Osteoblast (primary cell): ENCODE measurements at regions not wholly inside any gene's neighbourhood (a gene's known extent, or its start where the extent isn't known, plus 50 kb on each side); places are given as distances from the start of the nearest gene placed in this dataset.

Experiments used
- DNase-seq: peaks from one replicate; pipeline ENCODE4 v3.0.0; 2011; ENCODE audit warnings: low spot score, mixed read lengths; ENCODE audit not compliant: insufficient read length; ENCODE audit errors: missing footprints
- H2AFZ ChIP-seq: 2 replicates; pipeline ENCODE4 v1.6.0; 2011; ENCODE audit warnings: mild to moderate bottlenecking, low read length
- H3K27ac ChIP-seq: 2 replicates; pipeline ENCODE4 v1.5.1; 2011; ENCODE audit warnings: mild to moderate bottlenecking, low read depth, low read length, moderate library complexity
- H3K27me3 ChIP-seq: 2 replicates; pipeline ENCODE4 v1.6.0; 2012; ENCODE audit warnings: mild to moderate bottlenecking, control low read depth, inconsistent platforms, low read length, moderate library complexity; ENCODE audit not compliant: insufficient read depth
- H3K36me3 ChIP-seq: 2 replicates; pipeline ENCODE4 v1.5.1; 2011; ENCODE audit warnings: mild to moderate bottlenecking, low read length, control low read depth, moderate library complexity; ENCODE audit not compliant: insufficient read depth
- H3K4me1 ChIP-seq: 2 replicates; pipeline ENCODE4 v1.5.1; 2011; ENCODE audit warnings: mild to moderate bottlenecking, low read length, control low read depth, moderate library complexity; ENCODE audit not compliant: insufficient read depth
- H3K4me2 ChIP-seq: 2 replicates; pipeline ENCODE4 v1.6.0; 2011; ENCODE audit warnings: mild to moderate bottlenecking, low read length; ENCODE audit not compliant: insufficient read depth
- H3K4me3 ChIP-seq: fragments of 200-600 bp; sonication (generic); 3 replicates; pipeline ENCODE4 v1.5.1; 2012; ENCODE audit warnings: mild to moderate bottlenecking, low read length, inconsistent platforms; ENCODE audit not compliant: insufficient read depth
- H3K79me2 ChIP-seq: 2 replicates; pipeline ENCODE4 v1.6.0; 2012; ENCODE audit warnings: mild to moderate bottlenecking, low read length, control low read depth, inconsistent platforms; ENCODE audit not compliant: insufficient read depth
- H3K9me3 ChIP-seq: 2 replicates; pipeline ENCODE4 v1.5.1; 2011; ENCODE audit warnings: low read depth, low read length, control low read depth
- H4K20me1 ChIP-seq: 2 replicates; pipeline ENCODE4 v1.6.0; 2012; ENCODE audit warnings: mild to moderate bottlenecking, low read length, control low read depth; ENCODE audit not compliant: insufficient read depth
- CTCF ChIP-seq: IDR thresholded peaks from 2 replicates; pipeline ENCODE4 v1.5.1; 2011; ENCODE audit warnings: mild to moderate bottlenecking, low read depth, low read length, moderate library complexity; ENCODE audit errors: extremely low read depth

- TF ChIP-seq CTCF, result no peak
- no peaks in the 10 kb centered on the region for H3K4me1 ChIP-seq
Observed at GRCh38 chr2:217262911-217263310, 403.0 kb upstream of the TNP1 start.

GRCh38 chr2:217261452-217261851, 401.6 kb upstream of the TNP1 start:
- no peaks in the 10 kb centered on the region for H3K27me3 ChIP-seq
- TF ChIP-seq CTCF, result no peak
- no peaks in the 10 kb centered on the region for H3K79me2 ChIP-seq
- H3K4me3 ChIP-seq, result no peak overlapping the region
- peaks cover 3% of the 10 kb centered on the region for H3K4me1 ChIP-seq
- no peaks in the 10 kb centered on the region for H3K9me3 ChIP-seq
- no peak overlapping the region for H3K4me2 ChIP-seq
- DNase-seq, result no peak
- no peaks in the 10 kb centered on the region for H4K20me1 ChIP-seq
- no peak overlapping the region for H2AFZ ChIP-seq
- no peaks in the 10 kb centered on the region for H3K36me3 ChIP-seq
- no peak overlapping the region for H3K27ac ChIP-seq

More at GRCh38 chr2:217262911-217263310, 403.0 kb upstream of the TNP1 start:
- DNase-seq, result no peak
- H2AFZ ChIP-seq, result peak overlapping the region; percentile 12
- H3K9me3 ChIP-seq, result no peaks in the 10 kb centered on the region
- no peaks in the 10 kb centered on the region for H3K79me2 ChIP-seq
- no peaks in the 10 kb centered on the region for H3K36me3 ChIP-seq
- no peaks in the 10 kb centered on the region for H4K20me1 ChIP-seq
- no peak overlapping the region for H3K4me3 ChIP-seq
- H3K27ac ChIP-seq, result no peak overlapping the region
- H3K4me2 ChIP-seq, result no peak overlapping the region
- H3K27me3 ChIP-seq, result no peaks in the 10 kb centered on the region

GRCh38 chr2:217260441-217261115, 400.7 kb upstream of the TNP1 start:
- Histone ChIP-seq H3K4me1 (peaks cover 10% of the 10 kb centered on the region), H3K4me3 (no peak overlapping the region), H4K20me1 (no peaks in the 10 kb centered on the region), H2AFZ (no peak overlapping the region), H3K27ac (no peak overlapping the region), H3K4me2 (no peak overlapping the region), H3K36me3 (no peaks in the 10 kb centered on the region), H3K27me3 (no peaks in the 10 kb centered on the region), H3K79me2 (no peaks in the 10 kb centered on the region), H3K9me3 (no peaks in the 10 kb centered on the region)
- DNase-seq, result no peak
- no peak for TF ChIP-seq CTCF

GRCh38 chr2:217258170-217258569, 398.3 kb upstream of the TNP1 start:
- no peak for TF ChIP-seq CTCF
- no peak overlapping the region for H3K27ac ChIP-seq
- no peaks in the 10 kb centered on the region for H3K79me2 ChIP-seq
- H2AFZ ChIP-seq, result no peak overlapping the region
- H3K4me1 ChIP-seq, result peaks cover 10% of the 10 kb centered on the region
- H4K20me1 ChIP-seq, result no peaks in the 10 kb centered on the region
- DNase-seq, result no peak
- H3K4me2 ChIP-seq, result no peak overlapping the region
- no peaks in the 10 kb centered on the region for H3K9me3 ChIP-seq
- no peaks in the 10 kb centered on the region for H3K36me3 ChIP-seq
- H3K4me3 ChIP-seq, result no peak overlapping the region
- H3K27me3 ChIP-seq, result peaks cover 4% of the 10 kb centered on the region
